GM12801 (cell line): ENCODE measurements at regions not wholly inside any gene's neighbourhood (a gene's known extent, or its start where the extent isn't known, plus 50 kb on each side); places are given as distances from the start of the nearest gene placed in this dataset.

Experiments used
- CTCF ChIP-seq: IDR thresholded peaks from one replicate; pipeline ENCODE4 v1.5.1; 2011; ENCODE audit warnings: control low read depth; ENCODE audit not compliant: insufficient read length; ENCODE audit errors: extremely low read depth

- no peak for TF ChIP-seq CTCF
Observed at GRCh38 chr1:58084266-58084665, 462.3 kb downstream of the OMA1 start.

- no peak for TF ChIP-seq CTCF
Observed at GRCh38 chr1:58082596-58082995, 463.9 kb downstream of the OMA1 start.

DNA sequence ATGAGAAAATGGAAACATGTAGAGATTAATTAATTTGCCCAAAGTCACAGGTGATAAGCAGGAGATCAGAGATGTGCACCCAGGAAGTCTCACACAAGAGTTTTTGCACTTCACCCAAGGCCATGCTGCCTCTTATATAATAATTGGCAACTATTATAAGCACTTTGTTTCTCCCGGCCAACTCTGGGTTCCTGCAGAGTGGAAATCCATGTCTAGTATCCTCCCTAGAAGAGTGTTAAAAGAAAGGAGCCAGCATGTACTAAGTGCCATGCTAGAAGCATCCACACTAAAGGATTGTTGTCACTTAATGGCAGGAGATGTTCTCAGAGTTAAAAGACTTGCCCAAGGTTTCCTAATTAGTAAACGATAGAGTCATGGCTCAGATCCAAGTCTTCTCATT lies 470.3 kb downstream of the OMA1 start:
- TF ChIP-seq CTCF = no peak

- no peak for TF ChIP-seq CTCF
Observed at GRCh38 chr1:58075188-58075578, 471.3 kb downstream of the OMA1 start.

DNA sequence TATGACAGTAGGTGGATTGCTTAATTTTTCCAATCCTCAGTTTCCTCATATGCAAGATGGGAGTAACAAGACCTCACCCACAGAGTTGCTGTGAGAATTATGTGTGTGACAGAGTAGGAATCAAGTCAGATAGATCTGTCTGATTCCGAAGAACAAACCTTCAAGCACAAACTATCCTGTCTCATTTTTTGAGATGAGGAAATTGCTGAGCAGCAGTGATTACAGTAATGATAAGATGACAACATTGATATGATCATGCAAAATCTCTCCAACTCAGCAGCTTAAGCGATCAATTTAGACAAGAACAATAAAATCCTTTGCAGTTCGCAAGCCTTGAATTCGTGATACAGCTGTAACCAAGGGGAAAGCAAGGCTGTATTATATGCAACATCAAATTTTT lies 474.1 kb downstream of the OMA1 start:
- TF ChIP-seq CTCF = no peak

DNA sequence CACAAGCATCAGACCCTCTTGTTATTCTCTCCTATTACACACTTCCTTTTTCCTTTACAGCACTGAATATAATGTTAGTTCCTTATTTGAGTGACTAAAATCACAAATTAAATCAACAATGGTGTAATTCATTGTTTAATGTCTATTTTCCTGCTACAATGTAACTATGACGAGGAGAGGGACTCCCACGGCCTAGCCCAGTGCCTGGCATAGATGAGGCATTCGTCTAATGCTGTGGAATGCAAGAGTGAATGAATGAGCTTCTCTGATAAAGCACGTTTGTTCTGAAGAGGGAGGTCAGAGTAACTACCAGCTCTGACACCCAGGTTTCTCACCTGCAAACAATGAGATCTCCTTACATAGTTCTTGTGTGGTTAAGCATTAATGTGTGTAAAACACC lies 479.4 kb downstream of the OMA1 start:
- TF ChIP-seq CTCF = no peak

DNA sequence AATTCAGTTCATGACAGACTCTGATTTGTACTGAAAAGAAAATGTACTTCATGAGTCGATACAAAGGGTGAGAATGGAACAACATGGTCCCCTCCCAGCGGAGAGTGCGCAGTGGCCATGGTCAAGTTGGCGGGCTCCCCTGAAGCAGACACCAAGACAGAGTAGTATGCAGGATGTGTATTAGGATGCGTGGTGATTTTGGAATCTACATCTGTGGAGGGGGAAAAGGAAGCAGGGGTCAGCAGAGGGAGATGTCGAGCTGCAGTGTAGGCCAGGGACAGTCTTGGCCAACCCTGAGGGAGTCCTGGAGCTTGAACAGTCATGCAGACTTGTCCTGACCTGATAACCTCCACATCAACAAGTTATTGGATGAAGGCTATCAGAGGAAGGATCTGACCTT lies 481.0 kb downstream of the OMA1 start:
- TF ChIP-seq CTCF = no peak

- no peak for TF ChIP-seq CTCF
Observed at GRCh38 chr1:58064166-58064565, 482.4 kb downstream of the OMA1 start.
